Fibroblast of peridontal ligament (primary cell): ENCODE measurements at regions not wholly inside any gene's neighbourhood (a gene's known extent, or its start where the extent isn't known, plus 50 kb on each side); places are given as distances from the start of the nearest gene placed in this dataset.
"Not testable (repeated sequence)": the region's sequence is repeated elsewhere in the genome, so short reads cannot be mapped to it uniquely, and the experiment has no call there.

Experiments used
- DNase-seq: peaks from one replicate; pipeline ENCODE4 v3.0.0-alpha.2; 2010; ENCODE audit errors: extremely low read depth

DNA sequence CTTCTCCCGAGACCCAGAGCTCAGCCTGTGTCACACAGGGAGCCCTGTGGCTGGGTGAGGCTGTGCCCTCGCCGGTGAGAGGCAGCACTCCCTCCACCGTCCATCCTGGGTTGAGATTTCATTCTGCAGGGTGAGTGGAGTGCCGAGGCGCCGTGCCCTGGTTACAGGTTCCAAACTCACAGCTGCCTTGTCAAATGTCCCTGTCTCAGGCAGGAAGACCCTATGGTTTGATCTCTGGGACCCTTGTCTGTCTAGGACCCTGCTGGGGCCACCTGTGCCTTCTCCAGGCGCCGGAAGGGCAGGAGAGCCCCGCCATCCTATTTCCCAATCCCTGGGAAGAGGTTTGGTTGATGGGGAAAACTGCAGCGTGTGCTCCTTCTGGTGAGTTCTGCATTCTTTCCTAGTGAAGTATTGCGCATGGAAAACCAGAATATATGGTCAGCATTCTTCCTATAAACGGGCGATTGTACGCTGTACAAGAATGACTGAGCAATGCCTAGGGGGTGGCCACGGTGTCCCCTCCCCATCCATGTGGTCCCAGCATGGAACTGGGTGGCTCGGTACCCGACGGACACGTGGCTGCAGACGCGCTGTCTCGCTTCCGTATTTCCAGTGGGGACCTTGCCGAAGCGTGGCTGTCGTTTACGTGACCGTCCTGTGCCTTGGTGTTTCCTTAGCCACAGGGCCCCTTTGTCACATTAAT, 95.9 kb upstream of the COL5A1 start:
- peak; percentile 90 for DNase-seq

DNA sequence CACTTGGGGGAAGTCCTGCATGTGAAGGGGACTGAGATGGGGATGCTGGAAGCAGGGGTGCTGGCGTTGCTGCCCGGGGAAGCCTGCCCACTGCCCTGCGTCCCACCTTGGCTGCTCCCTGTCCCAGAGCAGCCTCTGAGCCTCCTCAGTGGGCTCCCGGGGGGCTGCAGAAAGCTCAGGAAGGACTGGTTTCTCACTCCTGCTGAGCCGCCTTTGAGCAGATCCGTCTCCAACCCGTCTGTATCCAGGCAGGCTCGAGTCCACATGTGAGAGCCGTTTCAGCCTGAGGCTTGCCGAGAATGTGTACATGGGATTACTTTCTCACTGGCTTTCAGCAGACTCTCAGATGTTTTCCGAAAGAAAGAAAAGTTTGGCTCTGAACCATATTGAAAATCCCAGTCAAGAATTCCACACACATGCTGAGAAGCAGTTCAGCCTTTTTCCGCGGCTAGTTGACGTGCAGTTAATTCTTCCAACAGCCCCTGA, 95.3 kb upstream of the COL5A1 start:
- peak; percentile 78 for DNase-seq

DNA sequence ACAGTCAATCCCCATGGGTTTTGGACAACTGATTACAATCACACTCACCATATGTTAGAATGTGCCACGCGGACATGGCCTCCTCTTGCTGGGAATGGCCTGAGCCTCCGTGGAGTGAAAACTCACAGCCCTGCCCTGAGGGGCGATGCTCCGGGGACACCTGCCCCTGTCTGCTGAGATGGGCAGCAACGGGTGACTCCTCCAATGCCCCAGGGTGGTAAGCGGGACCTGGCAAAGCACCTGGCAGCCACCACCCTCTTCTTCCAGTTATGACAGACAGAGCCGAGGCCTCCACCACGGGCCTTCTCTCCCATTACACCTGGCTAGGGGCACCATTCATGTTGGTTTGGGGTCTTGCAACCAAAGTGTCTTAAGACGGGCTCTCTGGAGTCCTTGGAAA, 94.9 kb upstream of the COL5A1 start:
- no peak for DNase-seq

DNA sequence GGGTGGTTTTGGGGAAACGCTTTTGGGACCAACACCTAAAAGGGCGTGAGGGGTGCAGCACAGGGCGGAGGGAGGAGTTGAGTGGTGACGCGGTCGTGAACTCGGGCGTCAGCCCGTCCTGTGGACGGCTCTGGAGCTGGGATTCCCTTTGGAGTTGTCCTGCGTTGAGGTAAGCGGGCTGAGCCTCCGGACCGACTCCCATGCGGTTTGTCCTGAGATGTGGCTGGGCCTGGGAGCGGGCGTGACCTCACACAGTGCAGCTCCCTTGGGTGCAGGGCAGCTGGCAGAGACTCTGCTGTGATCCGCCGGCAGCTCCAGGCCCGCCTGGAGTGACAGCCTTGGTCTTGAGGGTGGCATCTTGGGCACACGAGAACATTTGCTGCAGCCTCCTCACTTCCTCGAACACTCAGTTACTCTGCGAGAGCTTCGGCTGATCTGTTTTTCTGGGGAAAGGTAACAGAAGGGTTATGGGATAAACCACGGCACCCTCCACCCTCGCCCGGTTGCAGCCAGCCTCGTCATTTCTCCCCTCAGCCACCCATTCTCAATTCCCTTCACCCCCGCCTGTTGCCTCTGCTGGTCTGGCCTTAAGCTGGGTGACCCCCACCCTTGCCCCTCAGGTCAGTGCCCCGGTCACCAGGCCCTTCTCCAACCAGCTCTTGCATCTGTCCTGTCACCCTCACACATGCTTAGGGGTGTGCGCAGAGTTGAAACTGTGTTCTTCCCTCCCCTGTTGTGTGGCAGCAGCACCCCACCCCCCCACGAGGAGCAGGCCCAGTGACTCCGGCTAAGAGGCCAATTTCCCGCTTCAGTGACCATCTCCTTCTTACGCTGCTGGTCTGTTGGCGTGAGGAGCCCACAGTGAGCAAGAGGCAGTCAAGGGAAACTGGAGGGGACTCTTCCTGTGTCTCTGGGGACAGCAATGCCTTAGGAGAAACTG, 94.2 kb upstream of the COL5A1 start:
- no peak for DNase-seq

DNA sequence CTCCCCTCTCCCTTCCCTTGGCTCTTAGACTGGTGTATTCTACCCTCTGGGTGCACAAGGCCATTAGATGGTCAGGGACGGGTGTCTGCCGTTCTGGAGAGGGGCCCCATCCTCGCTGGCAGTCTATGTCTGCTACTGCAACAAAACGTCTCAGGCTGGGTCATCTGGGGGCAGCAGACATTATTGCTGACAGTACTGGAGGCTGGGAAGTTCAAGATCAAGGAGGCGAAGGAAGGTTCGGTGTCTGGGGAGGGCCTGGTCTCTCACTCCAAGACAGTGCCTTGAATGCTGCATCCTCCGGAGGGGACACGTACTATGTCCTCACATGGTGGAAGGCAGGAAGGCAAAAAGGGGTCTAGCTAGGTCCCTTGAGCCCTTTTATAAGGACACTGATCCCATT, 93.4 kb upstream of the COL5A1 start:
- no peak for DNase-seq

DNA sequence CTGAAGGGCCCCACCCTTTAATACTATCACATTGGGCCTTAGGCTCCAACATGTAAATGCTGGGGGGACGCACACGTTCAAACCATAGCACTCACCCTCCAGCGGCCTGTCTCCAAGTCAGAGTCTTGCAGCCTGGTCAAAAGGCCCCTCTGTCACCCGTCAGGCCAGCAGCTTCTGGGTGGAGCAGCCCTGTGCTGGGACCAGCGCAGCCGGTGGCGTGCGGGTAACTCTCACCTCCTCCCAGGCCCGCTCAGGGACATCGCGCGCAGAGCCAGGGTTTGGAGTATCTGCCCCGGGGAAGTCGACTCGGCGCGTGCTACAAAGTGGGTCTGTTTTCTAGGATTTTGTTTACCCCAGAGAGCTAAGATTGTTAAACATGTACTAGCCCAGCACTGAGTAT, 93.0 kb upstream of the COL5A1 start:
- no peak for DNase-seq

DNA sequence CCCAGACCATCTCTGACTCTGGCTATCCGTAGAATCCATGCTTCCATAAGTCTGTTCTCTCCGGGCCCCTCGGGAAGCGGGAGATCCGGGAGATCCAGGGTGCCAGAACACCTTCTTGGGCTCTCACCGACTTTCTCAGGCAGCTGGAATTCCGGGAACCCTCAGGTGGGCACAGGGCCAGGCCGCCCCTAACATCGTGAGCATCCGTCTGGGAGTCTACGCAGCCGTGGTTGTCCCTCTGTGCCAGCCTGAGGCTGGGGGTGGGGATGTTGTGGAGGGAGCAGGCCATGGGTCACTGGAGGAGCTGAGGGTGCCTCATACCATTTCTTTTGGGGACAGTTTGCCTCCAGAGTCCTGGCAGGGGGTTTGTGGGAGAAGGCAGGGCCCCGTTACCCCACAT, 92.3 kb upstream of the COL5A1 start:
- no peak for DNase-seq

DNA sequence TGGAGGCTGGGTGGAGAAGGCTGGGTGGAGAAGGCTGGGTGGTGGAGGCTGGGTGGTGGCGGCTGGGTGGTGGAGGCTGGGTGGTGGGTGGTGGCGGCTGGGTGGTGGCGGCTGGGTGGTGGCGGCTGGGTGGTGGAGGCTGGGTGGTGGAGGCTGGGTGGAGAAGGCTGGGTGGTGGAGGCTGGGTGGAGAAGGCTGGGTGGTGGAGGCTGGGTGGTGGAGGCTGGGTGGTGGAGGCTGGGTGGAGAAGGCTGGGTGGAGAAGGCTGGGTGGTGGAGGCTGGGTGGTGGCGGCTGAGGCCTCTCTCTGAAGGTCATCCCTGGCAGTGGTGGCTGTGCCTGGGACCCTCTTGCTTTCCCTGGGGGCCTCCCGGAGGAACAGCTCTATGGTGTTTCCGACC, 91.5 kb upstream of the COL5A1 start:
- not testable (repeated sequence) for DNase-seq

DNA sequence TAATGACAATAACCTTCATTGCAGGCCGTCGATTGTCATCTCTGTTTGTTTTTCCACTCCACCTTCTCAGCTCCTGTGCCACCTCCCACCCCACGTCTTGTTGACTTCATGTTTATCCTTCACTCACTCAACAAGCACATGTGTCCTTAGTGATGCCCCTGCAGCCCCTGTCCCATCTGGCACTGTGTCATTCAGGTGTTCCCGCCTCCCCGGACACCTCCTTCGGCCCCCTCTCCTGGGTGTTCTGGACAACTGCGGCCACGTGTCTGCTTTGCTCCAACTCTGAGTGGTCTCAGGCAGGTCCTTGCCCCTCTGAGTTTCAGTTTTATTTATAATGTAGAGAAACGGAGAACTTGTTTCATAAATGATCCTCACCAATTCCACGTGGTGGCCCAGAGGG, 91.0 kb upstream of the COL5A1 start:
- no peak for DNase-seq

DNA sequence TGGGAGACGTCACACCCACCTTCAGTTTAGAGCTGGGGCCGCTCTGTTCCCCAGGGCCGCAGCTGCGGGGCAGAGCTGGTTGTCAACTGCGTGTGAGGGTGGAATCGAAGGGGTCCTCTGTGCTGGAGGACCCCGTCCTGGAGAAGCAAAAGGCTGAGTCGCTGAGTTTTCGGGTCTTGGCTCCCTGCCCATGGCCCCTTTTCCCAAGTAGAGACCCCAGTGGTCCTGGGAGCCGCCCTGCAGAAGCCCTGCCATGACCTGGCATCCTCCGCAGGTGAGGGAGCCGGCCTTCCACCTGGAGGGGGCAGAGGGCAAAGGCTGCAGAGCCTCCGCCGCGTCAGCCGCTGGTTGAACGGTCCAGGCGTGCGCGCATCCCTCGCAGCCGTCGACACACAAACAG, 90.4 kb upstream of the COL5A1 start:
- DNase-seq = no peak

DNA sequence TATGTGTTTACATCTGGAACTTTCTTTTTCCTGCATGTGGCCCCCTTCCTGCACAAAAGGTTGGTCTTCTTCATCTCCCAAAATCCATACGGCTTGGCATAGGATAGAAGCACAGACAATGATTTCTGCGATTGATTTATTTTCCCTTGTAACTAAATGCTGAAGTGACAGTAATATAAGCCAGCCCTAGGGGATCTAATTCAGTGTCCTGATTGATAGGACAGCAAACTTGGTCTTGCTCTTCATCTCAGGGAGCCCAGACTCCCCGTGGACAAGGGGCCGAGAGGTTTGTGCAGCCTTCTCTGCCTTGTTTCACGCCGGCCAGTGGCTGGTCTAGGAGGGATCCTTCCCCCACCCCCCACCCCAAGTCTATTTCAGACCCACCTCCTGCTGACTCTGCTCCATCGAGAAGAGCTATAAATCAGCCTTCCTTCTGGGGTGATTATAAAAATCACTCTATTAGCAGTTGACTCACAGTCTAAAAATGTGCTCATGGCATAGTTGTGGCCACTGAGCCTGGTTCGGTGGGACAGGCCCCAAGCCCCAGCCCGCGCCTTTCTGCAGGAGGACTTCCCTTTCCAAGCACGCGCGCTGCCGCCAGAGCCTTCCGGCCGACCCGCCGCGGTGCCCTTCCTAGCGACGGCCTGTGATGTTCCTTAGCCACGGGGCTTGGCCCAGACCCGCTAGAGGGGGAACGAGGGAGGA, 89.8 kb upstream of the COL5A1 start:
- peak; percentile 79 for DNase-seq

DNA sequence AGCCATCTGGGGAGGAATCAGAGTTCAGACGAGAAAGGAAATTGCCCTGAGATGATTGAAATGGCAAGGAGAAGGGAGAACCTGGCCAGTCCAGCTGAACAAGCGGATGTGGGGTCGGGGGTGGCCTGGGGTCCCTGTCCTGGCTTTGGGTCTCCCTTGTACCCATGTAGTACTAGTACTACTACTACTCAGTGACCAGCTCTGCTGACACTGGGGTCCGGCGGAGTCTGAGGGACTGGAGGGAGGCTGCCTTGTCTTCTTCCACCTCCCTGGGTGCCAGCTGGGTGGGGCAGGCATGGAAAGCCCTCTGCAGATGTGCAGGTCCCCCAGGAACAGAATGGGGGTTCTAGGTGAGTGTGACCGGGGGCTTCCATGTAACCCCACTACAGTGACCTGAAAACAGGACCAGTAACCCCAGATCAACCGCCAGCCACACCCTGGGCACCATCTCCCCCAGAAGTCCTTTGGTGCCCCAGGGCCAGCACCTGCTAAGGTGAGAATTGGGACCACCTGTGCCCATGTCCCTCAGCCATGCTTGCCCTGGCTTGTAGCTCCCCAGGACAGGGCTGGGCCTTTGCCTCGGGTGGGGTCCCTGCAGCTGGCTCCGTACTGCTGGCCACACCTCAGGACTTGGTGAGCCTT, 89.1 kb upstream of the COL5A1 start:
- DNase-seq = no peak

DNA sequence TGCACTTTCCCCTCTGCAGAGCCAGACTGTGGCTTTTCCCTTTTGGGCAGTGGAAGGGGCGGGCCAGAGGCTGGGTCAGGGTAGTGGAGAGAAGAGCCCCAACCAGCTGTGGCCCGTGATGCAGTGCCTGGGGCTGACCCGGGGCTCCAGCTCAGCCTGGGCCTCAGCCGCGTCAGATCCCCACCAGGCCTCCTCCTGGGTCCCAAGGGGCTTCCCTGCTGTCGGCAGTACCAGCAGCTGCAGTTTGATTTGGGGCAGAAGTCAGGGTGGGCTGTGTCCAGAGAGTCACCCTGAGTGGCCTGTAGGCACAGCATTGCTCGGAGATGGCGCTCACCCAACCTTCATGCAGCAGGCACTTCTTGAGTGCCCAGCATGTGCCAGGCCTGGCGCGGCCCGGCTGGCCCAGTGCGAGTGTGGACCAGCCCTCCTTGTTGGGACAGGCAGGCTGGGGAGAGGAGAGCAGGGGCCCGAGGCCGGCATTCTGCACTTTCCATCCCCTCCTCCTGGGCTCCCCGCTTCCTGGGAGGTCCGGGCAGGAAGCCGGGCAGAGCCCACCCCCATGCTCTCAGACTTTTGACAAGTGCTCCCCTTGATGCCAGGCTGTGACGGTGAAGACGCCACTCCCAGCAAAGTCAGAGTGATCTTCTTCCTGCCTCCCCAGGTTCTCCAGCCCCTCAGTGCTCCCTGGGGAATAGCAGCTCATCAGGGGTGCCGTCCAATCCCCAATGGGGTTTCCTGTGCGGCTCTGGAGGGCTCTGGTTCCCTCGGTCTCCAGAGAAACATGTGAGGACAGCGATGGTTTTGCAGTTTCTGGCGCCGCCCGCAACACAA, 88.3 kb upstream of the COL5A1 start:
- DNase-seq = no peak

DNA sequence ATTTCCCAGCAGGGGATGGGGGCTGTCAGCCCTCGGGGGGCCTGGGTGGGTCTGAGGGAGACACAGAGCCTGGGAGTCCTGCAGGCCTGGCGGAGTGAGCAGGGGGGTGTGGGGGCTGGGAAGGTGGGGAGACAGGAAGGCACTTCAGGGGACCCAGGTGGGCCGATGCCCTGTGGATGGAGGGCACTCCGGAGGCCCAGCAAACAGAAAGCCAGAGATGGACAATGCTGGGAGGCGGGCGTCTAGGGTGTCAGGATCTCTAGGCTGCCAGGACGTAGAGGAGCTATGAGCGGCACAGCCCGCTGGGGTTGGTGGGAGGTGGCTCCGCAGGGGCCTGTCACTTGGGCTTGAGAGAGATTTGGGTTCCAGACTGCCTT, 87.6 kb upstream of the COL5A1 start:
- no peak for DNase-seq

DNA sequence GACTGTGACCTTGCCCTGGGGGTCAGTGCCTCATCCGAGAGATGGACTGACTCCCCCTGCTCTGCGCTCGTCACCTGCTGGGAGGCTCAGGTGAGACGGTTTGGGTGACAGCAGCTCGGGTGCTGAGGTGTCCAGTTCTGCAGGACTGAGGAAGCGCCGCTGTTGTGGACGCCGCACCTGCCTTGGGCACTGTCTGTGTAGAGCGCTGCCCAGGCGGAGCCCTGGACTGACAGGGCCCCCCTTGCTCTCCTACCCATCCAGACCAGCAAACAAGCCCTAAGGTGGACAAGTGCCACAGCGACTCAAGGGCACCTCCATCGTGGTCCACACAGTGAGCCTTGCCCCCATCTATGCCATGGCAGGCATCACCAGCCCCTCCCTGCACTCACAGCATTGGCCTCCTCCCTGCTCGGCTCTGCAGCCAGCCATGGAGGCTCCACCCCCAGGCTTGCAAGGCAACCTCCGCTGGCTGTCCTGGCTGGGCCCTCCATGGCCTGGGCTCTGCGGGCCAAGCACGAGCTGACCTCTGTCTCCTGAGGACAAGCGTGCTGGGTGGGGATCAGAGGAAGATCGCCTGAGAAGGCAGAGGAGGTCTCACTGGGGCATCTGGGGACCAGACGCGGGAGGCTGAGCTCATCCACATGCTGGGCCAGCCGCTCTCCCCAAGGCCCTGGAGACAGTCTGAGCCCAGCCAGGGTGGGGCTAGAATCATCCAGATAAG, 87.1 kb upstream of the COL5A1 start:
- DNase-seq = no peak

DNA sequence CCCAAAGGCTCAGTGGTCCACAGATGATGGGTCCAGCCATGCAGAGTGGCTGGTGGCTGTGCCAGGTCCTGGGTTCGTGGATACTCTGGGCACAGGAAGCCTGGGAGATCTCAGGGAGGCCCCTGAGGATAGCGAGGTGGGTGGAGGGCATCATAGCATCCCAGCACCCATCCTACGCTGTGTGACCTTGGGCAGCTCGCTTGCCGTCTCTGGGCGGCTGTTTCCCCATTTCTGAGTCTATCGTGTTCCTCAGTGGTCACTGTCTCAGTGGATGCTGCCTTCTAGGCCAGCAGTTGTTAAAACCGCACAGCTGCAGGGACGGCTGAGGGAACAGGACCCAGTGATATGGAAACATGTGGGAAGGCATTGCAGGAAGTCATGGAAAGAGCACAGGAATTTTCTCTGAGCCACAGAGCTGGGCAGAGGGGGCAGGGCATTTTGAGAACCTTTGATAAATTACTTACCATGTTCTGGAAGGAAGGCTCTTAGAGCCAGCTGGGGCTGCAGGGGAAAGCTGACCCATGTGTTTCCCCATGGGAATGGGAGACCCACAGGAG, 86.4 kb upstream of the COL5A1 start:
- no peak for DNase-seq

DNA sequence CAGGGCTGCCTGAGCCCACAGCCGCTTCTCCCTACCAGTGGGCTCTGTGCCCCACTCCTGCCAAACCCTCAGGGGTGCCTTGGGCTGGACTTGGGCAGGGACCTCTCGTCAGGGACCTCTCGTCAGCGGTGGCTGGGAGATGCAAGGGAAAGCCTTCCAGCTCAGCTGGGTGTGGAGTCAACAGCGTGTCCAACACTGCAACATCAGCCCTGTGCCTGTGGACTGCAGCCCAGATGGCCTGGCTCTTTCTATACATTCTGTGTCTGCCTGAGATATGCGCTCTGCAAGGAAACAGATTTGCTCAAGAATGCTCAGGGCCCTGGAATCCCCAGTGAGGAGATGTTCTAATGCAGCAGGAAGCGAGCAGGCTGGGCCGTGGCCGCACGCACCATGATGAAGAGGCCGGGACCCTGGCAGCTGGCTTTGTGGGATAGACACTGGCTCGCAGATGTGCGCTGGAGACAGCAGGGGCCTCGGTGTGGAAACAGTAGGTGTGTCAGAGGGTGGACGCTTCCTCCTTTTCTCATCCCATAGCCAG, 85.0 kb upstream of the COL5A1 start:
- no peak for DNase-seq

DNA sequence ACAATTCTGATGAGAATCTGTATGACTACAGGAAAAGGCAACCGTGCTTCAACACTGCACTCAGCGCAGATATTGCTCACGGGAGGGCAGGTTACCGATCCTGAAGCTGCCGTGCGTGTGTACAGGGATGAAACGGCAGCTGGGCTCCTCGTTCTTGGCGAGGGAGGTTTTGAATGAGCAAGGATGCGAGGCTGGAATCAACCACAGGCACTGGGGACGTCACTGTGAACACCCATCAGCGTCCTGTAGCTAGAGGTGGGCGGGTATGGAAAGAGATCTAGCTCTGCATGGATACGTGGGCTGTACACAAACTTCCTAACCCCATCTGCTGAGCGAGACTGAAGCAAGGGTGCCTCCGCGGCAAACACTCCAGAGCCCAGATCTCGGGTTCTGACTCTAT, 84.3 kb upstream of the COL5A1 start:
- DNase-seq = no peak

DNA sequence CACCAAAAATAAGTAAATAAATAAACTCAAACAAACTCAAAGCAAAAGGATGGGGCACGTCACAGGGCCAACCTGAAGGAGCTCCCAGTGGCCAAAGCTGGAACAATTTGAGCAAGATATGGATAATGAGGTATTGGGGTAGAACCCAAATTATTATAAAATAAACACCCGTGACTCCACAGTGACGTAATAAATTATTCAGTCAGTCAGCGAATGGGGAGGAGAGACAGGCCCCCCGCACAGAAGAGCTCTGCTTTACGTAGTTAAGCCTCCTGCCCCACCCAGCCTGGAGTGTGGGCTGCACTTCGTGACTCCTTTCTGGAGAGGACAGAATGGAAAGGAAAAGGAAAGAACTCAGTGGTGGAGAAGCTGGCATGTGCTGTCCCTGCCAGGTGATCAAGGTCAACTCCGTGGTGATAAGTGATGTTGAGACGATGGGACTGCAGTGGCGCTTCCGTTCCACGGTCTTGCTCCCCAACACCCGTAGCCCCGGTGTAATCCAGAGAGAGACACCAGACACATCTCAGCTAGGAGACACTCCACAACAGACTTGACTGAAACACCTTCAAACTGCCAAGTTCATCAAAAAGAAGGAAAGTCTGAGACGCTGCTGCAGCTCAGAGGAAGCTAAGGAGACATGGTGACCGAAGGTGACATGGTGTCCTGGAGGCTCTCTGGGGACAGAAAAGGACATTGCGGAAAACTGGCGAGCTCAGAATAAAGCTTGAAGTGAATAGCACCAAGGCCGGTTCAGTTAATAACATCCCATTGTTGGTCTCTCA, 83.3 kb upstream of the COL5A1 start:
- no peak for DNase-seq
